Sigmoid colon (tissue), 3 donors: ENCODE measurements at regions not wholly inside any gene's neighbourhood (a gene's known extent, or its start where the extent isn't known, plus 50 kb on each side); places are given as distances from the start of the nearest gene placed in this dataset.

Experiments used
- POLR2A ChIP-seq, 2 donors: fragments of 450-650 bp; IDR thresholded peaks; one replicate each; pipeline ENCODE4 v1.6.1; 2016; ENCODE audit warnings: antibody characterized with exemption in 2 of 2, mild to moderate bottlenecking in 2 of 2, moderate library complexity in 2 of 2
- TF ChIP-seq, protein P1 (sequence below), 4 experiments: fragments of 450-650 bp in 3 of 4; fragments of 200-600 bp in 1 of 4; IDR thresholded peaks; one replicate each; pipeline ENCODE4 v1.5.1; 2016 to 2019; ENCODE audit warnings: antibody characterized with exemption in 4 of 4, mild to moderate bottlenecking in 3 of 4, moderate library complexity in 2 of 4

DNA sequence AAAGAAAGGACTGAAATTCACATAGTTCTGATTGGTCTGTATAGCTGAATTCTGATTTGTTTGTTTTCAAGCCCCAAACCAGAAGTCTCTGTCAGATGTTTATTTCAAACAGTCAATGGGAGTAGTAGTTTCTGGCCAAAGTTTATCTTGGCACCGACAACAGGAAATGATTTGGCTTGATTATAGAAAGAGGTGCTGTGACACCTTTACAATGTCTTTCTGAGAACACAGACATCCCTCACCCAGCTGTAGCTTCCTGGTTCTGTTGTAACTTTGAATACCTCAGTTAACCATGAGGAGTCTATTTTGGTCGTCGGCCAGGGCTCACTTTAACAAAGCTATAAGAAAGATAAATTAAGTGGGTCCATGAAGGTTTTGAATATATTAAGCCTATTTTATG lies 545.0 kb upstream of the ZNF804A start:
- TF ChIP-seq, protein P1, sequence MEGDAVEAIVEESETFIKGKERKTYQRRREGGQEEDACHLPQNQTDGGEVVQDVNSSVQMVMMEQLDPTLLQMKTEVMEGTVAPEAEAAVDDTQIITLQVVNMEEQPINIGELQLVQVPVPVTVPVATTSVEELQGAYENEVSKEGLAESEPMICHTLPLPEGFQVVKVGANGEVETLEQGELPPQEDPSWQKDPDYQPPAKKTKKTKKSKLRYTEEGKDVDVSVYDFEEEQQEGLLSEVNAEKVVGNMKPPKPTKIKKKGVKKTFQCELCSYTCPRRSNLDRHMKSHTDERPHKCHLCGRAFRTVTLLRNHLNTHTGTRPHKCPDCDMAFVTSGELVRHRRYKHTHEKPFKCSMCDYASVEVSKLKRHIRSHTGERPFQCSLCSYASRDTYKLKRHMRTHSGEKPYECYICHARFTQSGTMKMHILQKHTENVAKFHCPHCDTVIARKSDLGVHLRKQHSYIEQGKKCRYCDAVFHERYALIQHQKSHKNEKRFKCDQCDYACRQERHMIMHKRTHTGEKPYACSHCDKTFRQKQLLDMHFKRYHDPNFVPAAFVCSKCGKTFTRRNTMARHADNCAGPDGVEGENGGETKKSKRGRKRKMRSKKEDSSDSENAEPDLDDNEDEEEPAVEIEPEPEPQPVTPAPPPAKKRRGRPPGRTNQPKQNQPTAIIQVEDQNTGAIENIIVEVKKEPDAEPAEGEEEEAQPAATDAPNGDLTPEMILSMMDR (IDR thresholded peaks at IDR 0.05) = no peak
- TF ChIP-seq POLR2A (IDR thresholded peaks at IDR 0.05) = no peak
